ENCODE measurements at regions not wholly inside any gene's neighbourhood (a gene's known extent, or its start where the extent isn't known, plus 50 kb on each side); places are given as distances from the start of the nearest gene placed in this dataset.

GRCh38 chr9:23467276-23467675 is 358.8 kb downstream of the ELAVL2 start:
- Histone ChIP-seq H3K36me3 (ENCODE audit: control insufficient read depth in 2 of 2, insufficient read depth in 2 of 2, low read length in 1 of 2) (no peaks in the 10 kb centered on the region), H3K4me3 (ENCODE audit: low read depth in 1 of 2, low read length in 2 of 2) (no peak overlapping the region), H3K9me3 (ENCODE audit: control insufficient read depth in 2 of 2, insufficient read depth in 1 of 2, low read depth in 1 of 2, low read length in 1 of 2) (no peaks in the 10 kb centered on the region), H3K27ac (ENCODE audit: low read depth in 2 of 2, low read length in 1 of 2) (no peak overlapping the region), H3K4me1 (ENCODE audit: control insufficient read depth in 2 of 2, insufficient read depth in 2 of 2, low read length in 1 of 2) (no peaks in the 10 kb centered on the region), H3K27me3 (ENCODE audit: control insufficient read depth in 1 of 2, insufficient read depth in 2 of 2, low read length in 2 of 2) (no peaks in the 10 kb centered on the region)
- 88 to 90% methylated on average over 4 of the region's 4 CpGs for WGBS, 2 donors

GRCh38 chr9:23477908-23478307 is 348.1 kb downstream of the ELAVL2 start:
- Histone ChIP-seq H3K4me1 (ENCODE audit: control insufficient read depth in 2 of 2, insufficient read depth in 2 of 2, low read length in 1 of 2) (no peaks in the 10 kb centered on the region), H3K27me3 (ENCODE audit: control insufficient read depth in 1 of 2, insufficient read depth in 2 of 2, low read length in 2 of 2) (no peaks in the 10 kb centered on the region), H3K9me3 (ENCODE audit: control insufficient read depth in 2 of 2, insufficient read depth in 1 of 2, low read depth in 1 of 2, low read length in 1 of 2) (no peaks in the 10 kb centered on the region), H3K36me3 (ENCODE audit: control insufficient read depth in 2 of 2, insufficient read depth in 2 of 2, low read length in 1 of 2) (no peaks in the 10 kb centered on the region), H3K27ac (ENCODE audit: low read depth in 2 of 2, low read length in 1 of 2) (no peak overlapping the region), H3K4me3 (ENCODE audit: low read depth in 1 of 2, low read length in 2 of 2) (no peak overlapping the region)
- WGBS, 2 donors, result 84 to 88% methylated on average over 2 of the region's 2 CpGs

- no peaks in the 10 kb centered on the region for H3K4me1 ChIP-seq (ENCODE audit: control insufficient read depth in 2 of 2, insufficient read depth in 2 of 2, low read length in 1 of 2)
- 62 to 71% methylated on average over 1 of the region's 1 CpG for WGBS, 2 donors
- no peak overlapping the region for H3K4me3 ChIP-seq (ENCODE audit: low read depth in 1 of 2, low read length in 2 of 2)
- no peak overlapping the region for H3K27ac ChIP-seq (ENCODE audit: low read depth in 2 of 2, low read length in 1 of 2)
- no peaks in the 10 kb centered on the region for H3K36me3 ChIP-seq (ENCODE audit: control insufficient read depth in 2 of 2, insufficient read depth in 2 of 2, low read length in 1 of 2)
- H3K27me3 ChIP-seq (ENCODE audit: control insufficient read depth in 1 of 2, insufficient read depth in 2 of 2, low read length in 2 of 2), result no peaks in the 10 kb centered on the region
- no peaks in the 10 kb centered on the region for H3K9me3 ChIP-seq (ENCODE audit: control insufficient read depth in 2 of 2, insufficient read depth in 1 of 2, low read depth in 1 of 2, low read length in 1 of 2)
Observed at GRCh38 chr9:23483566-23483965, 342.5 kb downstream of the ELAVL2 start.

- Histone ChIP-seq H3K4me3 (ENCODE audit: low read depth in 1 of 2, low read length in 2 of 2) (no peak overlapping the region), H3K4me1 (ENCODE audit: control insufficient read depth in 2 of 2, insufficient read depth in 2 of 2, low read length in 1 of 2) (no peaks in the 10 kb centered on the region), H3K9me3 (ENCODE audit: control insufficient read depth in 2 of 2, insufficient read depth in 1 of 2, low read depth in 1 of 2, low read length in 1 of 2) (no peaks in the 10 kb centered on the region), H3K36me3 (ENCODE audit: control insufficient read depth in 2 of 2, insufficient read depth in 2 of 2, low read length in 1 of 2) (no peaks in the 10 kb centered on the region), H3K27me3 (ENCODE audit: control insufficient read depth in 1 of 2, insufficient read depth in 2 of 2, low read length in 2 of 2) (no peaks in the 10 kb centered on the region), H3K27ac (ENCODE audit: low read depth in 2 of 2, low read length in 1 of 2) (no peak overlapping the region)
- WGBS, 2 donors, result 27 to 29% methylated on average over 5 of the region's 5 CpGs
Observed at GRCh38 chr9:23492126-23493002, 333.7 kb downstream of the ELAVL2 start.

- no peaks in the 10 kb centered on the region for H3K4me1 ChIP-seq (ENCODE audit: control insufficient read depth in 2 of 2, insufficient read depth in 2 of 2, low read length in 1 of 2)
- no peaks in the 10 kb centered on the region for H3K27me3 ChIP-seq (ENCODE audit: control insufficient read depth in 1 of 2, insufficient read depth in 2 of 2, low read length in 2 of 2)
- no peaks in the 10 kb centered on the region for H3K36me3 ChIP-seq (ENCODE audit: control insufficient read depth in 2 of 2, insufficient read depth in 2 of 2, low read length in 1 of 2)
- H3K9me3 ChIP-seq (ENCODE audit: control insufficient read depth in 2 of 2, insufficient read depth in 1 of 2, low read depth in 1 of 2, low read length in 1 of 2), result no peaks in the 10 kb centered on the region
- H3K27ac ChIP-seq (ENCODE audit: low read depth in 2 of 2, low read length in 1 of 2), result no peak overlapping the region
- 60 to 76% methylated on average over 5 of the region's 5 CpGs for WGBS, 2 donors
- H3K4me3 ChIP-seq (ENCODE audit: low read depth in 1 of 2, low read length in 2 of 2), result no peak overlapping the region
Observed at GRCh38 chr9:23493219-23493618, 332.8 kb downstream of the ELAVL2 start.

- H3K27me3 ChIP-seq (ENCODE audit: control insufficient read depth in 1 of 2, insufficient read depth in 2 of 2, low read length in 2 of 2), result no peaks in the 10 kb centered on the region
- no peaks in the 10 kb centered on the region for H3K4me1 ChIP-seq (ENCODE audit: control insufficient read depth in 2 of 2, insufficient read depth in 2 of 2, low read length in 1 of 2)
- H3K4me3 ChIP-seq (ENCODE audit: low read depth in 1 of 2, low read length in 2 of 2), result no peak overlapping the region
- no peaks in the 10 kb centered on the region for H3K36me3 ChIP-seq (ENCODE audit: control insufficient read depth in 2 of 2, insufficient read depth in 2 of 2, low read length in 1 of 2)
- 54 to 73% methylated on average over 2 of the region's 2 CpGs for WGBS, 2 donors
- no peak overlapping the region for H3K27ac ChIP-seq (ENCODE audit: low read depth in 2 of 2, low read length in 1 of 2)
- H3K9me3 ChIP-seq (ENCODE audit: control insufficient read depth in 2 of 2, insufficient read depth in 1 of 2, low read depth in 1 of 2, low read length in 1 of 2), result no peaks in the 10 kb centered on the region
Observed at GRCh38 chr9:23496489-23497136, 329.4 kb downstream of the ELAVL2 start.

GRCh38 chr9:23497137-23497504 is 328.9 kb downstream of the ELAVL2 start:
- Histone ChIP-seq H3K27me3 (ENCODE audit: control insufficient read depth in 1 of 2, insufficient read depth in 2 of 2, low read length in 2 of 2) (no peaks in the 10 kb centered on the region), H3K4me3 (ENCODE audit: low read depth in 1 of 2, low read length in 2 of 2) (no peak overlapping the region), H3K36me3 (ENCODE audit: control insufficient read depth in 2 of 2, insufficient read depth in 2 of 2, low read length in 1 of 2) (no peaks in the 10 kb centered on the region), H3K9me3 (ENCODE audit: control insufficient read depth in 2 of 2, insufficient read depth in 1 of 2, low read depth in 1 of 2, low read length in 1 of 2) (no peaks in the 10 kb centered on the region), H3K4me1 (ENCODE audit: control insufficient read depth in 2 of 2, insufficient read depth in 2 of 2, low read length in 1 of 2) (no peaks in the 10 kb centered on the region), H3K27ac (ENCODE audit: low read depth in 2 of 2, low read length in 1 of 2) (no peak overlapping the region)
- 61 to 71% methylated on average over 4 of the region's 4 CpGs for WGBS, 2 donors

- Histone ChIP-seq H3K27ac (ENCODE audit: low read depth in 2 of 2, low read length in 1 of 2) (no peak overlapping the region), H3K9me3 (ENCODE audit: control insufficient read depth in 2 of 2, insufficient read depth in 1 of 2, low read depth in 1 of 2, low read length in 1 of 2) (no peaks in the 10 kb centered on the region), H3K27me3 (ENCODE audit: control insufficient read depth in 1 of 2, insufficient read depth in 2 of 2, low read length in 2 of 2) (no peaks in the 10 kb centered on the region), H3K36me3 (ENCODE audit: control insufficient read depth in 2 of 2, insufficient read depth in 2 of 2, low read length in 1 of 2) (no peaks in the 10 kb centered on the region), H3K4me3 (ENCODE audit: low read depth in 1 of 2, low read length in 2 of 2) (no peak overlapping the region), H3K4me1 (ENCODE audit: control insufficient read depth in 2 of 2, insufficient read depth in 2 of 2, low read length in 1 of 2) (no peaks in the 10 kb centered on the region)
- 79 to 80% methylated on average over 1 of the region's 1 CpG for WGBS, 2 donors
Observed at GRCh38 chr9:23502004-23502403, 324.0 kb downstream of the ELAVL2 start.

- no peaks in the 10 kb centered on the region for H3K4me1 ChIP-seq (ENCODE audit: control insufficient read depth in 2 of 2, insufficient read depth in 2 of 2, low read length in 1 of 2)
- H3K27ac ChIP-seq (ENCODE audit: low read depth in 2 of 2, low read length in 1 of 2), result no peak overlapping the region
- WGBS, 2 donors, result 92 to 94% methylated on average over 3 of the region's 3 CpGs
- no peak overlapping the region for H3K4me3 ChIP-seq (ENCODE audit: low read depth in 1 of 2, low read length in 2 of 2)
- peaks cover 0 to 2% of the 10 kb centered on the region in 2 donors for H3K9me3 ChIP-seq (ENCODE audit: control insufficient read depth in 2 of 2, insufficient read depth in 1 of 2, low read depth in 1 of 2, low read length in 1 of 2)
- H3K36me3 ChIP-seq (ENCODE audit: control insufficient read depth in 2 of 2, insufficient read depth in 2 of 2, low read length in 1 of 2), result no peaks in the 10 kb centered on the region
- H3K27me3 ChIP-seq (ENCODE audit: control insufficient read depth in 1 of 2, insufficient read depth in 2 of 2, low read length in 2 of 2), result no peaks in the 10 kb centered on the region
Observed at GRCh38 chr9:23522952-23523351, 303.1 kb downstream of the ELAVL2 start.
